COLO668 (cell line): ENCODE measurements at regions not wholly inside any gene's neighbourhood (a gene's known extent, or its start where the extent isn't known, plus 50 kb on each side); places are given as distances from the start of the nearest gene placed in this dataset.
A peak's percentile ranks its signal among the peaks of the same experiment; 100 is the strongest.

Experiments used
- DNase-seq: peaks from one replicate; lab custom pipeline; 2025; ENCODE audit not compliant: unreplicated experiment; lab: John Stamatoyannopoulos, UW

GRCh38 chr2:136221026-136221425, 103.1 kb upstream of the CXCR4 start:
- no peak for DNase-seq

GRCh38 chr2:136219963-136220362, 102.0 kb upstream of the CXCR4 start:
- no peak for DNase-seq

- no peak for DNase-seq
Measured at GRCh38 chr2:136219341-136219740, 101.4 kb upstream of the CXCR4 start.

GRCh38 chr2:136217996-136218395, 100.0 kb upstream of the CXCR4 start:
- no peak for DNase-seq

GRCh38 chr2:136215908-136216472, 98.0 kb upstream of the CXCR4 start:
- no peak for DNase-seq

- no peak for DNase-seq
Measured at GRCh38 chr2:136215449-136215848, 97.5 kb upstream of the CXCR4 start.

GRCh38 chr2:136214307-136215200, 96.6 kb upstream of the CXCR4 start:
- DNase-seq, result no peak

GRCh38 chr2:136213836-136214235, 95.9 kb upstream of the CXCR4 start:
- no peak for DNase-seq

GRCh38 chr2:136212426-136213378, 94.8 kb upstream of the CXCR4 start:
- DNase-seq, result no peak

- no peak for DNase-seq
Measured at GRCh38 chr2:136211701-136212100, 93.8 kb upstream of the CXCR4 start.

GRCh38 chr2:136210822-136211221, 92.9 kb upstream of the CXCR4 start:
- no peak for DNase-seq

GRCh38 chr2:136210455-136210805, 92.5 kb upstream of the CXCR4 start:
- no peak for DNase-seq

GRCh38 chr2:136209561-136210454, 91.9 kb upstream of the CXCR4 start:
- no peak for DNase-seq

GRCh38 chr2:136208682-136209420, 90.9 kb upstream of the CXCR4 start:
- DNase-seq, result no peak

GRCh38 chr2:136207665-136208064, 89.7 kb upstream of the CXCR4 start:
- DNase-seq, result no peak

GRCh38 chr2:136207030-136207623, 89.2 kb upstream of the CXCR4 start:
- no peak for DNase-seq

GRCh38 chr2:136206613-136207012, 88.7 kb upstream of the CXCR4 start:
- DNase-seq, result peak; percentile 82

GRCh38 chr2:136205615-136206014, 87.7 kb upstream of the CXCR4 start:
- no peak for DNase-seq

- no peak for DNase-seq
Measured at GRCh38 chr2:136204971-136205370, 87.0 kb upstream of the CXCR4 start.
